ENCODE measurements at regions not wholly inside any gene's neighbourhood (a gene's known extent, or its start where the extent isn't known, plus 50 kb on each side); places are given as distances from the start of the nearest gene placed in this dataset.
"Not testable (repeated sequence)": the region's sequence is repeated elsewhere in the genome, so short reads cannot be mapped to it uniquely, and the experiment has no call there.

GRCh38 chr3:195664131-195664530, 56.6 kb upstream of the MUC20 start:
- TF ChIP-seq CTCF (IDR thresholded peaks at IDR 0.05; ENCODE audit: low read depth, low read length, missing input control); RAD21 (IDR thresholded peaks at IDR 0.05): not testable (repeated sequence)
